ENCODE measurements at regions not wholly inside any gene's neighbourhood (a gene's known extent, or its start where the extent isn't known, plus 50 kb on each side); places are given as distances from the start of the nearest gene placed in this dataset.

DNA sequence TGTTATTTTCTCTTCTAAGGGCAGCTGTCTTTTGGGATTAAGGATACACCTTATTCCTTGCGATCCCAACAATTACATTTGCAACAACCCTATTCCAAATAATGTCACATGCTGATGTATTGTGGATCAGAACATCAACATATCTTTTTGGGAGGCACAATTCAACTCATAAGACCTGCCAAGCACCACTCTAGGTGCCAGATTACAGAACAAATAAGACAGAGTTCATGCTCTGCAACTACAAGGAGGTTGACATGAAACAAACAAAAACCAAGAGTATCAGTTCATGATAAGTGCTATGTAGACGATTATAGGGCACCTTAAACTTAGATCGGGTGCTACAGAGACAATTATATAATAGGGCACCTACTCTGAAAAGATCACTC lies 203.2 kb upstream of the SGK1 start:
- Mint-ChIP-seq H3K27ac (no peak overlapping the region), H3K9me3 (no peaks in the 10 kb centered on the region), H3K27me3 (no peaks in the 10 kb centered on the region), H3K4me3 (no peak overlapping the region), H3K4me1 (ENCODE audit: low read depth) (peaks cover 46% of the 10 kb centered on the region), H3K36me3 (ENCODE audit: low read depth) (no peaks in the 10 kb centered on the region)
- ChIA-PET CTCF (interaction anchor here (1.6 kb wide), 1 partner anchor 343 kb away, joined by 5 read pairs; no protein-coding TSS in a partner anchor), POLR2A (no interaction called here)
- intact Hi-C loops (cut with micrococcal nuclease), result loop anchor here (10.0 kb wide), 1 partner anchor 346 kb away; no protein-coding TSS in a partner anchor
- ATAC-seq, result no peak
- DNase-seq, result no peak
- TF ChIP-seq, protein P1, sequence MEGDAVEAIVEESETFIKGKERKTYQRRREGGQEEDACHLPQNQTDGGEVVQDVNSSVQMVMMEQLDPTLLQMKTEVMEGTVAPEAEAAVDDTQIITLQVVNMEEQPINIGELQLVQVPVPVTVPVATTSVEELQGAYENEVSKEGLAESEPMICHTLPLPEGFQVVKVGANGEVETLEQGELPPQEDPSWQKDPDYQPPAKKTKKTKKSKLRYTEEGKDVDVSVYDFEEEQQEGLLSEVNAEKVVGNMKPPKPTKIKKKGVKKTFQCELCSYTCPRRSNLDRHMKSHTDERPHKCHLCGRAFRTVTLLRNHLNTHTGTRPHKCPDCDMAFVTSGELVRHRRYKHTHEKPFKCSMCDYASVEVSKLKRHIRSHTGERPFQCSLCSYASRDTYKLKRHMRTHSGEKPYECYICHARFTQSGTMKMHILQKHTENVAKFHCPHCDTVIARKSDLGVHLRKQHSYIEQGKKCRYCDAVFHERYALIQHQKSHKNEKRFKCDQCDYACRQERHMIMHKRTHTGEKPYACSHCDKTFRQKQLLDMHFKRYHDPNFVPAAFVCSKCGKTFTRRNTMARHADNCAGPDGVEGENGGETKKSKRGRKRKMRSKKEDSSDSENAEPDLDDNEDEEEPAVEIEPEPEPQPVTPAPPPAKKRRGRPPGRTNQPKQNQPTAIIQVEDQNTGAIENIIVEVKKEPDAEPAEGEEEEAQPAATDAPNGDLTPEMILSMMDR (IDR thresholded peaks at IDR 0.05), result no peak

DNA sequence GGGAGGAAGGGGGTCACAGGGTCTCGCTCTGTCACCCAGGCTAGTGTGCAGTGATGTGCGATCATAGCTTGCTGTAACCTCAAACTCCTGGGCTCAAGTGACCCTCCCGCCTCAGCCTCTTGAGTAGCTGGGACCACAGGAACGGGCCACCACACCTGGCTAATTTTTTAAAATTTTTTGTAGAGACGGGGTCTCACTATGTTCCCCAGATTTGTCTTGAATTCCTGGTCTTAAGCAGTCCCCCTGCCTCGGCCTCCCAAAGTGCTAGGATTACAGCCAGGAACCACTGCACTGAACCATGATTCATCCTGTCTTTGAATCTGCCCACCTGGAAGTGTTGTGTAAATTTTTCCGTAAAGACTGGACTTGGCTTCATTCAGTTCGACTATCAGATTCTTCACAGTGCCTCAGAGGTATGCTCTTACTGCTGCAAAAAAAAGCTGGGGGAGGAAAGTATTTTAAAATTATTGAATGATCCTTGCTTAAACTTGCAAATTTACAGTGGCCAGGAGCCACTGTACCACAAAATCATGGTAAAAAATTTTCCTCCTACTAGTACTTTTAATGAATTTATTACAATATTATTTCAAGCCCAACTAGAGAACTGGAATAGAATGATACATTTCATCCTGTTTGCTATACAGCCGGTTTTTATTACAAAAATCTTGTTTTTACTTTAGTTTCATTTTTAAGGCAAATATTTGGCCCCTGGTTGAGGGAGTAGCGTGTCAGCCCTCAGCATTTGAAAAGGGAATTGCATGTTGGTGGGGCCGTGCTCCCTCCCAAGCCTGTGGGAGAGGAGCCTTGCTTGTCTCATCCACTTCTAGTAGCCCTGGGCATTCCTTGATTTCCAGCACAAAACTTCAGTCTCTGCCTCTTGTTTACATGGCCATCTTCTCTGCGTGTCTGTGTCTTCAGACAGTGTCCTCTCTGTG lies 202.5 kb upstream of the SGK1 start:
- no peaks in the 10 kb centered on the region for H3K36me3 Mint-ChIP-seq (ENCODE audit: low read depth)
- POLR2A ChIA-PET, result interaction anchor here (0.6 kb wide), 1 partner anchor 344 kb away, joined by 3 read pairs; no protein-coding TSS in a partner anchor
- no peaks in the 10 kb centered on the region for H3K27me3 Mint-ChIP-seq
- intact Hi-C loops (cut with micrococcal nuclease), result loop anchor here (10.0 kb wide), 1 partner anchor 346 kb away; no protein-coding TSS in a partner anchor
- H3K9me3 Mint-ChIP-seq, result no peaks in the 10 kb centered on the region
- ATAC-seq (no peak), DNase-seq (no peak)
- H3K4me1 Mint-ChIP-seq (ENCODE audit: low read depth), result peaks cover 46% of the 10 kb centered on the region
- peak overlapping the region; percentile 84 for H3K27ac Mint-ChIP-seq
- TF ChIP-seq, protein P1 (IDR thresholded peaks at IDR 0.05), result no peak
- CTCF ChIA-PET, result interaction anchor here (1.6 kb wide), 1 partner anchor 342 kb away, joined by 5 read pairs; no protein-coding TSS in a partner anchor
- no peak overlapping the region for H3K4me3 Mint-ChIP-seq

DNA sequence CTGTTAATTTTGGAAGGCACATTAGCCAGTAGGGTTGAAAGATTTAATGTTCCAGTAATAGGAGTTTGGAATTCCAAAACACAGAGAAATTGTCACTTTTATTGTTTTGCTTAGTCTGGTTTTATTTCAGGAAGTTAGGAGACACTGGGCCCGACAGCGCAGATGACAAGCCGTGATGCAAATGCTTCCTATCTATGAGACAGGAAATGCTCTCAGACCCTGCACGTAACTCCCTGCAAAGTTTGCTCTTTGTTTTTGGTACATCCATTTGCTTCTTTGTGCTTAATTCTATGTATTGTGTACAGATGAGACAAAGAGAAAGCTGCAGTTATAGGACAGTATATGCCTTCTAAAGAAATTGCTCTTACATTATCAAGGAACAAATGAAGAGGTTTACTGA lies 201.6 kb upstream of the SGK1 start:
- Mint-ChIP-seq H3K4me1 (ENCODE audit: low read depth) (peaks cover 39% of the 10 kb centered on the region), H3K27ac (peak overlapping the region; percentile 84), H3K9me3 (no peaks in the 10 kb centered on the region), H3K4me3 (peak overlapping the region; percentile 38), H3K27me3 (no peaks in the 10 kb centered on the region), H3K36me3 (ENCODE audit: low read depth) (no peaks in the 10 kb centered on the region)
- DNase-seq (peak; percentile 69), ATAC-seq (peak; percentile 89)
- POLR2A ChIA-PET, result interaction anchor here (0.6 kb wide), 1 partner anchor 343 kb away, joined by 3 read pairs; no protein-coding TSS in a partner anchor
- intact Hi-C loops (cut with micrococcal nuclease), result no loop called here
- CTCF ChIA-PET, result no interaction called here
- TF ChIP-seq, protein P1 (IDR thresholded peaks at IDR 0.05), result no peak

DNA sequence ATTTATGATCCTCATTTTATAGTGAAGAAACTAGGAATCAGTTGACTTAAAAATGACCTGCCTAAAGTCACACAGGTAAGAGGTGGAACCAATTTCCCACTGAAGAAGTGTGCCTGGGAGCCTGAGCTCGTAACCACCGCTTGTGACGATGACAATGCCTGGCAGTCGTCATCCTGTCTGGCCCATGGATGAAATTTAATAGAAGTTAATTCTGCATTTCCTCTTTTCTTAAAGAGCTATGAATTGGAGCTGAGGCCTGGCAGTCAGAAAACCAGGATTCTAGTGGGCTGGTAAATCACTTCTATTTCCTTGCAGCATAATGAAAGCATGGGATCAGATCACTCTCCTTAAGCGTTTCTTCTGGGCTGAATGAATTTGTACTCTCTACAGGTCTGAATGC lies 200.0 kb upstream of the SGK1 start:
- Mint-ChIP-seq H3K9me3 (no peaks in the 10 kb centered on the region), H3K4me3 (no peak overlapping the region), H3K4me1 (ENCODE audit: low read depth) (peaks cover 26% of the 10 kb centered on the region), H3K27me3 (no peaks in the 10 kb centered on the region), H3K36me3 (ENCODE audit: low read depth) (no peaks in the 10 kb centered on the region), H3K27ac (no peak overlapping the region)
- TF ChIP-seq, protein P1 (IDR thresholded peaks at IDR 0.05), result no peak
- intact Hi-C loops (cut with micrococcal nuclease), result no loop called here
- no peak for DNase-seq
- ChIA-PET CTCF (no interaction called here), POLR2A (no interaction called here)
- no peak for ATAC-seq

DNA sequence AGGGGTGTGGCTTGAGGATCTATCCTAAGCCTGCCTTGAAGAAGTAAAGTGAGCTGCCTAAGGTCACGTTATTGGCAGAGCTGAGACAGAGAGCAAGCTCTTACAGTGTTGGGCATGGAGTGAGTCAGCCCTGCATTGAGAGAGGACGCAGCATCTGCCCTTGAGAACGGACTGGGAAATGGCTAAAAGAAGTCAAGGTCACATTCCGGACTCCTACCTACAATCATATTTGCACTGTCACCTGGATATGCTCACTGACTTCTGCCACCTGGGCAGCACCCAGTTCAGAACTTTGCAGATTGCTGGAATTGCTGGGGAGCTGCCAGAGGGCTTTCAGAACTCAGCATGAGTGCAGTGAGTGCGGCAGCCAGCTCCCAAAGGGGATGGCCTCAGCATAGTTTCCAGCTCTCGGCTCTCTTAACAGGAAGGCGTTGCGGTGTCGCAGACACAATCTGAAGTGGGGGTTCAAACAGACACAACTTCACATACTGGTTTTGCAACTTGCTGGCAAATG lies 199.3 kb upstream of the SGK1 start:
- no peaks in the 10 kb centered on the region for H3K36me3 Mint-ChIP-seq (ENCODE audit: low read depth)
- ATAC-seq, result no peak
- intact Hi-C loops (cut with micrococcal nuclease), result no loop called here
- ChIA-PET POLR2A (interaction anchor here (0.6 kb wide), 1 partner anchor 199 kb away, joined by 3 read pairs; the partner anchor contains the start of gene SGK1), CTCF (interaction anchor here (0.9 kb wide), 1 partner anchor 124 kb away, joined by 4 read pairs; no protein-coding TSS in a partner anchor)
- no peak overlapping the region for H3K27ac Mint-ChIP-seq
- no peaks in the 10 kb centered on the region for H3K9me3 Mint-ChIP-seq
- H3K4me3 Mint-ChIP-seq, result no peak overlapping the region
- no peaks in the 10 kb centered on the region for H3K27me3 Mint-ChIP-seq
- no peak for DNase-seq
- peaks cover 24% of the 10 kb centered on the region for H3K4me1 Mint-ChIP-seq (ENCODE audit: low read depth)
- TF ChIP-seq, protein P1 (IDR thresholded peaks at IDR 0.05), result no peak
